HL-60 (cell line): ENCODE measurements at regions not wholly inside any gene's neighbourhood (a gene's known extent, or its start where the extent isn't known, plus 50 kb on each side); places are given as distances from the start of the nearest gene placed in this dataset.

Experiments used
- POLR2AphosphoS5 ChIP-seq: IDR thresholded peaks from 2 replicates; pipeline ENCODE4 v1.6.1; 2012; ENCODE audit warnings: low read depth
- SPI1 ChIP-seq: IDR thresholded peaks from 2 replicates; pipeline ENCODE4 v1.6.1; 2012; ENCODE audit warnings: low read depth, mild to moderate bottlenecking, borderline replicate concordance
- TF ChIP-seq, protein P1 (sequence below): IDR thresholded peaks from one replicate; pipeline ENCODE4 v1.5.1; 2011; ENCODE audit warnings: low read length, control low read depth, inconsistent platforms; ENCODE audit not compliant: insufficient read depth

DNA sequence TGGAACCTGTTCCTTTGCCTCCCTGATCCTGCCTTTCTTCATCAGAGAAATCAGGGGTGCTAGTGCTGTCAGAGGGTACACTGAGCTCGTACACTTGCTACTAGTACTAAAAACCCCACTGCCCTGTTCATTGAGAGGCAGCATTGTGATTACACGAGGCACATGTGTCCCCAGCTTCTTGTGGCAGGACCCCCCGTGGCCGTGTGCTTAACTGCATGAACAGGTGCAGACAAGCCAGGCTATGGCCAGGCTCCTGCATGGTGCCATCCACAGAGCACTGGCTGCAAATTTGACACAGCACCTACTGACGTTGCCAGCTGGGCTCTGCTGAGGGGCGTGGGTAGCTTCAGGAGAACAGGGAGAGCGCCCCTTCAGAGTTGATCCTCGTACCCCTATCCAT, 248.4 kb downstream of the GLI2 start:
- TF ChIP-seq POLR2AphosphoS5 (no peak), SPI1 (no peak)
- TF ChIP-seq, protein P1, sequence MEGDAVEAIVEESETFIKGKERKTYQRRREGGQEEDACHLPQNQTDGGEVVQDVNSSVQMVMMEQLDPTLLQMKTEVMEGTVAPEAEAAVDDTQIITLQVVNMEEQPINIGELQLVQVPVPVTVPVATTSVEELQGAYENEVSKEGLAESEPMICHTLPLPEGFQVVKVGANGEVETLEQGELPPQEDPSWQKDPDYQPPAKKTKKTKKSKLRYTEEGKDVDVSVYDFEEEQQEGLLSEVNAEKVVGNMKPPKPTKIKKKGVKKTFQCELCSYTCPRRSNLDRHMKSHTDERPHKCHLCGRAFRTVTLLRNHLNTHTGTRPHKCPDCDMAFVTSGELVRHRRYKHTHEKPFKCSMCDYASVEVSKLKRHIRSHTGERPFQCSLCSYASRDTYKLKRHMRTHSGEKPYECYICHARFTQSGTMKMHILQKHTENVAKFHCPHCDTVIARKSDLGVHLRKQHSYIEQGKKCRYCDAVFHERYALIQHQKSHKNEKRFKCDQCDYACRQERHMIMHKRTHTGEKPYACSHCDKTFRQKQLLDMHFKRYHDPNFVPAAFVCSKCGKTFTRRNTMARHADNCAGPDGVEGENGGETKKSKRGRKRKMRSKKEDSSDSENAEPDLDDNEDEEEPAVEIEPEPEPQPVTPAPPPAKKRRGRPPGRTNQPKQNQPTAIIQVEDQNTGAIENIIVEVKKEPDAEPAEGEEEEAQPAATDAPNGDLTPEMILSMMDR: no peak
